ENCODE measurements at regions not wholly inside any gene's neighbourhood (a gene's known extent, or its start where the extent isn't known, plus 50 kb on each side); places are given as distances from the start of the nearest gene placed in this dataset.

GRCh38 chr17:77346765-77347164 lies 206.0 kb downstream of the SEC14L1 start:
- CTCF ChIA-PET: interaction anchor here (1.7 kb wide), 1 partner anchor 15 kb away, joined by 6 read pairs; no protein-coding TSS in a partner anchor
- POLR2A ChIA-PET: interaction anchor here (0.8 kb wide), 1 partner anchor 83 kb away, joined by 4 read pairs; no protein-coding TSS in a partner anchor
- no peaks in the 10 kb centered on the region for H3K27me3 Mint-ChIP-seq (ENCODE audit: low read depth)
- ATAC-seq (no peak), DNase-seq (ENCODE audit: low spot score) (no peak)
- H3K27ac Mint-ChIP-seq: no peak overlapping the region
- no peak for TF ChIP-seq ZNF263 (CRISPR knock-in tag; IDR thresholded peaks at IDR 0.05; ENCODE audit: low read depth)
- no peak for TF ChIP-seq E2F1 (CRISPR knock-in tag; IDR thresholded peaks at IDR 0.05)
- no peak for TF ChIP-seq ZMAT4 (CRISPR knock-in tag; IDR thresholded peaks at IDR 0.05)
- no peak for TF ChIP-seq USF2 (CRISPR knock-in tag; IDR thresholded peaks at IDR 0.05)
- TF ChIP-seq AR (CRISPR knock-in tag; IDR thresholded peaks at IDR 0.05): no peak
- TF ChIP-seq IRF2 (CRISPR knock-in tag; IDR thresholded peaks at IDR 0.05; ENCODE audit: borderline replicate concordance, low read depth): no peak
- TF ChIP-seq MAX (CRISPR knock-in tag; IDR thresholded peaks at IDR 0.05): no peak
- TF ChIP-seq MLX (CRISPR knock-in tag; IDR thresholded peaks at IDR 0.05): no peak
- no peak for TF ChIP-seq SMAD4 (CRISPR knock-in tag; IDR thresholded peaks at IDR 0.05)
- no peak for TF ChIP-seq E2F5 (CRISPR knock-in tag; IDR thresholded peaks at IDR 0.05)
- TF ChIP-seq ATF2 (CRISPR knock-in tag; IDR thresholded peaks at IDR 0.05; ENCODE audit: borderline replicate concordance, low read depth): no peak
- TF ChIP-seq NR1H2 (CRISPR knock-in tag; IDR thresholded peaks at IDR 0.05): no peak
- TF ChIP-seq ETV6 (CRISPR knock-in tag; IDR thresholded peaks at IDR 0.05): no peak
- no peak for TF ChIP-seq ZNF138 (CRISPR knock-in tag; conservative IDR thresholded peaks at IDR 0.05)
- no peak for TF ChIP-seq KAT7 (CRISPR knock-in tag; IDR thresholded peaks at IDR 0.05; ENCODE audit: borderline replicate concordance)
- no peak for TF ChIP-seq ZNF532 (CRISPR knock-in tag; IDR thresholded peaks at IDR 0.05; ENCODE audit: borderline replicate concordance)
- TF ChIP-seq ZSCAN18 (CRISPR knock-in tag; IDR thresholded peaks at IDR 0.05): no peak
- no peak for TF ChIP-seq EMX1 (CRISPR knock-in tag; IDR thresholded peaks at IDR 0.05)
- H3K4me1 Mint-ChIP-seq: peaks cover 18% of the 10 kb centered on the region
- peaks cover 12% of the 10 kb centered on the region for H3K36me3 Mint-ChIP-seq
- no peak overlapping the region for H3K4me3 Mint-ChIP-seq
- peaks cover 16% of the 10 kb centered on the region for H3K9me3 Mint-ChIP-seq

All from WTC11 (cell line).